T-helper 1 cell (primary cell): ENCODE measurements at regions not wholly inside any gene's neighbourhood (a gene's known extent, or its start where the extent isn't known, plus 50 kb on each side); places are given as distances from the start of the nearest gene placed in this dataset.

Source experiments
- DNase-seq, 5 donors: peaks; one replicate each; pipeline ENCODE4 v3.0.0-alpha.2; 2012 to 2020

DNA sequence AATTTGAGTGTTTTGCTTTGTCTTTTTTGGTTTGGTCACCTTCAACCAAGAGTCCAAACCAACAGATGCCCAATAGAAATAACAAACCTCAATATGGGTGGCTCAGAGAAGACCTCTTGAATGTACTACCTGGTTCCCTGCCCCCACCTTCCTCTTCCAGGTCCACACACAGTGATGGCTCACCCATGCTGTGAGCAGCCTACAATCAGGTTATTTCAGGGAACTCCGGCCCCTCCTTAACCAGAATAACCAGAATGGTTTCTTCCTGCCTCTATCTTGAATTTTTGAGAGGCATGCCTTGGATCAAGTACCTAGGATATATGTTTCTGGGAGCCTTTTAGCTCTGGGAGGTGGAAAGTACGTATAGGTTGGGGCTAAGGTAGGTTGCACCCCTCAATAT, 327.1 kb upstream of the PRDM1 start:
- no peak for DNase-seq

DNA sequence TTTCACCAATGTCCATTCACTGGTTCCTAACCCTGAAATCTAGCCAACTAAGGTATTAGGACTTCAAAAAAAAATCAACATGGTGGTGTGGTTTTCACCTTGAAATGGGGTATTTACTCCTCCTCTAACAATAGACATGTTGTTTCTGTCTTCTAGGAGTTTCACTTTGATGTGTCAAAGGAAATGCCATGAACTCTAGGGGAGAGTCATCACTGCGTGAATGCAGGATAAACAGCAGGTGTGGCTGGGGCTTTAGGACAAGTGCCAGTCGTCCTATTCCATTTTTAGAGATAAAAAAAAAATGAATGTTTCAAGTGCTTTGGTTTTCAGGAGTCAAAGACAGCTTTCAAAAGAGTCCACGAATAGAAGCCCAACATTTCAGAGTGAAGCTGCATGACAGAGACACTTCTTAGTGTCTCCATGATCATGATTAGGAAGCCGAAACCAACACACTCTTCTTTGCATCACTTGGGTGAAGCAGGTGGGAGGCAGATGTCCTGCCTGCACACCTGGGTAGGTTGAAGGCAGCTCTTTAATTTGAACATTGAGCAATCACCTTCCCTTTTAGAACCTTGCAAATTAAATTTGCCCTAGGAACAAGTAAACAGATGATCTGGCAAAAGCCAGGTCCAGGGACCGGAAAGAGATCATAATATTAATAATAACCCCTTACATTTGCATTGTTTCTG, 328.5 kb upstream of the PRDM1 start:
- DNase-seq, result peak in 1 of 5 donors; percentile 83

DNA sequence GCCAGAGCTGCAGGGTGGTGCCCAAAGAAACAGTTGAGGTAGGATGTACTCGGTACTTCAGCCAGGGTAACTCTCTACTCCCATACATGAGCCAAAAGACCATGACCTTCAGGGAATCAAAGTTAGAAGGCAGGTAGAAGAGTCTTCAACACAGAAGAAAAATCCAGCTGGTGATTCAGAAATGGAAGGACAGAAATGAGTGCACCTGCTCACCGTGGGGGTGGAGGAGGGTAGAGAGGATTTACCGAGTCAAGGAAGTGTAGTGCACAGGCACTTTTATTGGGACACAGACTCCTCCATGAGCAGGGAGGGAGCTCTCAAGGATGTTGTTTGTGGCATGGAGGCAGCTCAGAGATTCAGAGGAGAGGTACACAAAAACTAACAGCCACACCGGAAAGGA, 330.3 kb upstream of the PRDM1 start:
- DNase-seq, result peak in 1 of 5 donors; percentile 41

DNA sequence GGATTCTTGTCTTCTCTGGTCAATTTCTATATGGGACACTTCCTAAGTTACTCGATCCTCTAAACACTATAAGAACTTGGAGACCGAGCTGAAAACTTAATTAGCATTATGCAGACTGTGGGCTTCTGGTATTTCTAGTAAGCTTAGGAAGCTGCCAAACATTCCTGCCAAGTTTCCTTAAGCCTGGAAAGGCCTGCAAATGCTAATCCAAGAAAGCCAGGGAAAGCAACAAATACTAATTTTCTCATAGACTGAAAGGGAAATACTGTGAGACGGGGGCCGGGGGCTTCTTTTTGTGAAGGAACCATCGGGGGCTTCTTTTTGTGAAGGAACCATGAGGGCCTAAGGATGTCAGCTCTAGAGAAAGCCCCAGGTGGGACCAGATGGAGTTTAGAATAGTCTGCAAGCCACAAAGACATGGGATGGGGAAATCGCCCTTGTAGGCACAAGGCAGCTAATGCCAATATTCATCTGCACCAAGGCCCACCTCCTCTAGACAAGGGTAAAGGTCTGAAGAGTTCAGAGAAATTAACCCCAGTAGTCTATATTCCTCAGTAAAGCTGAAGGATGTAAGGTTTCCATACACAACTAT, 332.4 kb upstream of the PRDM1 start:
- DNase-seq, result no peak

DNA sequence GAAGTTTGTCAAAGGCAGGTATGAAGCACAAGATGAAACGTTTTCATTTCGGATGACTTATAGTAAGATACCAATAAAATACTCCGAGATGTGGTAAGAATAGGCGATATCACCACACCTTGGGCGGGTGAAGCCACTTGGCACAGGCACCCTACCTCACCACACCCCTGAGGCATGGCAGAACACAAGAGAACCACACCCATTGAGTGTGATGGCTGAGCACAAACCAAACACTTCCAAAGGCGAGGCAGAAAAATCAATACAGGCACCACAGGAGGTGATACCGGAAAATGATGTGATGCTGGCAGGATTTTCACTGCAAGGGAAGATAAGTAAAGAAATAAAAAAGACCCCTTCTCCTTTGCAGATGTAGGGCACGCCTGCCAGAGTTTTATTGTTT, 332.9 kb upstream of the PRDM1 start:
- no peak for DNase-seq

DNA sequence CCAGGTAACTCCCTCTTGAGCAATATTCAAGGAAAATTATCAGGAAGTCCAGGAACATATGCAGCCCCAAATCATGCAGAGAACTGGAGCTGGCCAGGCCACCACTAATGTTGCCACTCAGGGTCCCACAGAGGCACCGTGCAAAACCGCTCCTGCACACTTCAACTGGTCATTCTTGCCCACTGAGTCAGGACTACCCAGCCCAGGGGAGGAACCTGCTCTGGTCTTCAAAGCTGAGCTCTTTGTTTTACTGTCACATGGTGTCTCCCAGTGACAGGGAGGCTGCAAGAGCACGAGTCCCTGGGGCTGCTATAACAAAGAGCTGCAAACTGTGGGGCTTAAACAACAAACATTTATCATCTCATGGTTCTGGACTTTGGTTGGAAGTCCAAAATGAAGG, 336.0 kb upstream of the PRDM1 start:
- no peak for DNase-seq

DNA sequence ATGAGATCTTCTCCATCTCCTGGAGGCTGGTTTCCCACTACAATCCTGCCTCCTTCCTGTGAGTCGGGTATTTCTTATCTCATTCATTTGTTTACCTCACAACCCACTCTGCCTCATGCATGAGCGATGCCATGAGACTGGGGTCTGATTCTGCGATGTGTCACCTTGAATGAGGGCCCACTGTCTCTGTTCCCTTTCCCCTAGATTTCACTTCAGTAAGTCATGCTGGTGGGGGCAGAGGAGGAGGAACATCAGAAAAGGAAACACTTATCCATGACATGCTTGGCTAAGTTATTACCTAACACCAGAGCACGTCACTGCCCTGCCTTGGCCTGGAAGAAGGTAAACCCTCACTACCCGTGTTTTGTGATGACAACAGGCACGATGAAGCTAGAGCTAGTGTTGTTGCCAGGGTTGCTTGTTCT, 337.4 kb upstream of the PRDM1 start:
- DNase-seq, result no peak

DNA sequence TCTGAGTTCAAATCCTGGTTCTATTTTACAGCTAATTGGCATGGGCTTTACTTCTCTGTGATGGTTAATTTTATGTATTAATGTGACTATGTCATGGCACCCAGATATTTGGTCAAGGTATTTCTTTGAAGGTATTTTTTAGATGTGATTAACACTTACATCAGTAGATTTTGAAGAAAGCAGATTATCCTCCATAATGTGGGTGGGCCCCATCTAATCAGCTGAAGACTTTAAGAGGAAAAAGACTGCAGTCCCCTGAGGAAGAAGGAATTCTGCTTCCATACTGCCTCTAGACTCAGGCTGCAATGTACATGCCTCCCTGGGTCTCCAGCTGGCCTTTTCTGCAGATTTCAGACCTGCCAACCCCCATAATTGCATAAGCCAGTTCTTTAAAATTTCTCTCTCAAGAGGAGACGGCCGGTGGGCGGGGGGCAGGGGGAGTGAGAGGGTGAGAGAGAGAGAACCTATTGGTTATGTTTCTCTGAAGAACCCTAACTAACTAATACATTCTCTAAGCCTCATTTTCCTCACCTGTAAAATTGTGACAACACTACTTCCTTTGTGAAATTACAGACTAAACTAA, 338.2 kb upstream of the PRDM1 start:
- DNase-seq, result no peak

DNA sequence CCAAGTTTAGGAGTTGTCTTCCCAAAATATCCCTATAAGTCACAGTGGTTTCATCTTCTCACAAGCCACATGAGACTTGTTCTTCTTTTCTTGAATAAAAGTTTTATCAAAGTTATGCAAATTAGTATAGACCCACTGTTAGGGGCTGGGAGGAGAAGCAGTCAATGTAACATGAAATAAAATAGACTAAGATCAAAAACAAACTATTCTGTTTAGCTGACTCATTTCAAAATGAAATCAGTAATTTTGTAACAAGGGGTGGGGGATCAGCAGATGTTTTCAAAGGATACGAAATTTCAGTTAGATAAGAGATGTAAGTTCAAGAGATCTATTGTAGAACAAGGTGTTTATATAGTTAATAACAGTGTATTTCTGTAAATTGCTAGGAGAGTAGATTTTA, 339.6 kb upstream of the PRDM1 start:
- peak in 1 of 5 donors; percentile 64 for DNase-seq

DNA sequence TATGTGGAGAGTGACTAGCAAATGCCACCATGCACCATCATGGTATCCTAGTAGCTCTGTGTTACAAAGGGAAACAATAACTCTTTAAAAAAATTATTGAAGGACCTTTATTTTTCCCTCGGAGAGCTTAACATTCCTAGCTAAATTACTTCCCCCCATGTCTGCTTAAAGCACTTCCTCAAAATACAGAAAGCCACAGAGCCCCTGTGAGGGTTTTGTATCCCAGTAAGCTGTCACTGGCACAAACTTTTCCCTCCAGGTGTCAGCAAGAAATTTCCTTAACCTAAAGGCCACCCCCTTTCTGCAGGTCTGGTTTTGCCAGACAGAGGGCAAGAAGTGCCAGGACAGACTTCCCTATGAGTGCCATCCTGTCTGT, 340.0 kb upstream of the PRDM1 start:
- no peak for DNase-seq

DNA sequence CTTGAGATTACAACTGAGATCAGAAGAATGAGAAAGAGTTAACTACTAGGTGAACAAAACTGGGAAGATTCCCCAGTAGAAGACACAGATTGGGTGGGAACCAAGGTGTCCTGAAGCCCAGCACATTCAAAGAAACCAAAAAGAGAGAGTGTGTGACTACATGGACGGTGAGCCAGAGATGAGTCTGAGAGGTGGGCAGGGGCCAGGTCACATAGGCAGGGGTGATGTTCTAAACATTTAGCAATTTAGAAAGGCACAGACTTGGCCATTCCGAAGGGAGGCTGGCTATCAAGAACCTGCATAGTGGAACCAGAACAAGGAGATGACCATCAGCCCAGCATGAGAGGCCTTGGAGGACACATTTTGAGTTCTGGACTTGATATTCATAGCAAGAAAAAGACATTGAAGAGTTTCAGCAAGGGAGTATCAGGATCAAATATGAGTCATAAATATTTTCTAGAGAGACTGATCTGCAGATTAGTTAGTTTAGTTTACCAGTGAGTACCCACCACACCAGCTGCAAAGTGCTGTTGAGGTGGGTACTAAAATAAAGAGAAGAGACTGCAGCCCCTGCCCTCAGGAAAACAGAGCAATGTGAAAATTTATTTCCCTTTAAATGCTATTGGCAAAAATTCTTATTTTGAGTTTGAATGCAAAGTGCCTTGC, 340.5 kb upstream of the PRDM1 start:
- DNase-seq, result peak in 1 of 5 donors; percentile 48

DNA sequence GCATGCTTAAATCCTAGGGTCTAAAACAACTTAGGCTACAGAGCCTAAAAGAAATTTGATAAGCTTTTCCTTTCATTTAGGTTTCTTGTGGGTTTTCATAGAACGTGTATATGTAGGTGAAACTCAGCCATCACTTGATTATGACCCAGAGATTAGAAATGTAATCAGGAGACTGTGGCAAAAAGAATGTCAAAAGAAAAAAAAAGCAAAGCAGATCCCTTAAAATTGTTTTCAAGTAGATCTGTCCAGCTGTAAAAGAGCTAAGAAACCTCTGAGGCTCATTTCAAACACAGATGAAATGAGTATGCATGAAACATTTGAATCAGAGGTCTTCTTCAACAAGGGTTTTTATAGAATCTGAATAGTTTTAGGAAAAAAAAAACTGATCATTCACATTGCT, 341.3 kb upstream of the PRDM1 start:
- DNase-seq, result peak in 1 of 5 donors; percentile 43

DNA sequence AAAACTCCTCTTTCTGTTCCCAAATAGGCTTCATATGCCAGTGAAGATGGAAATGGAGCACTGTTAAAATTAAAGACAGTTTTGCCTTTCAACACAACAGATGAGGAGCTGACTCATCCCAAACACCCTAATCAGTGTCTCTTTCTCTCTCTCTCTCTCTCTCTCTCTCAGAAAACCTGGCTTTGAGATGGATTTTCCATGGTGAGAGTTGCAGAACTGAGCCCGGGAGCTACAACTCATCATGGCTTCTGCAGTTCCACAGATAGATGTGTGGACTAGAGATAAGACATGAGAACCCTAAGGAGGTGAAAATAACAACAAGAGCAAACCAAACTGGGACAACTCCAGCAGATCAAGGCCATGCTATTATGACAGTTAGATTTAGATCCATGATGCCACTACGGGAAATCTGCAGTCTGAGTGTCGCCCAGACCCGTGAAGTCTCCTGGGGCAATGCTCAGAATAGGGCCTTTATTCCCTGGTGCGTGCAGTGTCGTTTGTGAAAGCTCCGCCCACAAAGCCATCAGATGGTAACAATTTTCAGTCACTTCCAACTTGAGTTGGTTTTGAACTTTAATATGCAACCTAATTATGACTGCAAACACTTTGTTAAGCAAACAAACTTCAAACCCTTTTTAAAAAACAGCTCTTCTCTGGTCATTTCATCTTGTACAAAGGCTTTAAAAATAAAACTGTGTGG, 338.2 kb upstream of the PREP start:
- DNase-seq, result no peak

DNA sequence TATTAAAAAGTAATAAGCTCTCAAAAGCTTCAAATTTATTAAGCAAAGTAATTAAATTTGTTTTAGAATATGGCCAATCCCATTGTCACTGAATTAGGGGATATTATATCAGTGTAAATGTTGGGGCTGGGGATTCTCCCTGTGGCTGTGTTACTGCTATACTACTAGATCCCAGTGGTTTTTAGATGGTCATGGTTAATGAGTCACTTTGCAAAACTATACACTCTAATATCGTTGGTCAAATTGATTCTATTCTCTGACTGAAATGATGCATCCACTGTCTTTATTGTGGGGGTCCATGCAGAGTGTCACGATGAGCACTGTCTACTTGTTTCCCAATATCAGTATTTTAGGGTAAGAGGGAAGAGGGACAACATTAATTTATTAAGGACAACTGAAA, 336.9 kb upstream of the PREP start:
- DNase-seq, result no peak

DNA sequence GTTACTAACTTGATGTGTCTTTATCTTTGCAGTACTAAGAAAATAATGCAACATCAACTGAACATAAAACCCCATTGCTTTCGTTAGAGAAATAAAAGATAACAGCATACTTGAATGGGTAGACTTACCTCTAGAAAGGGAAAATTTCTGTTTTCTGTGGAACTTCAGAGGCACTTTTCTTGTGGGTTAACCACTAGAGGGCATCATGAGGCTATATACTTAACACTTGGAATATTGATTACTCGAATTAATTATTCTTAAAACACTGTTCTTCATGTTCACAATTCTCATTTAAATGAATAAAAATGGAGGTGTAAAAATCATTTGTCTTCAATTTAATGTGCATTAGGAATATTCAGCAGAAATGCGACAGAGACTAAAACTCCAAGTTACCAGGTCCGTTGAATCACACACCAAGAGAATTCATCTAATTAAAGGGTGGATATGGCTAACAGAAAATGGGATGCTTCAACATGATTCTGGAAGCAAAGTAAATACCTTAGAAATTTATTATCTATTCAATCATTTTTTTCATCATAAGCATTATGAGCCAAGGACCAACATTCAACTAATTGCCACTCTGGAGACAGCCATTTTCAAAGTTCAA, 330.8 kb upstream of the PREP start:
- peak in 1 of 5 donors; percentile 57 for DNase-seq

DNA sequence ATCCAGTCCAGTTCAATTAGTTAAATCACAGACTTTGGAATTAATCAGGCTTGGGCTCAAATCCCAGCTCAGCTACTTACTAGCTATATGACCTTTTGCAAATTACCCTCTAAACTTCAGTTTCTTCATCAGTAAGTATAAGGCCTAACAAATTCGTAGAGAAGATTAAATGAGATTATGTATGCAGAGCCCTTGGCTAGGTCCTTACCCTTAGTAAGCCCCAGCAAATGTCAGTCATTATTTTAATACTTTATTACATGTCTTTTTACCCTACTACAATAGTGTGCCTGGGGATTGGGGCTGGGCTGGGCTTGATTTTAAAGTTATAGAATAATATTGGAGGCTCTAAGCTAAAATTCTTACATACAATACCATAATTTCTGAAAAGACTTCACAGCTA, 326.1 kb upstream of the PREP start:
- no peak for DNase-seq

DNA sequence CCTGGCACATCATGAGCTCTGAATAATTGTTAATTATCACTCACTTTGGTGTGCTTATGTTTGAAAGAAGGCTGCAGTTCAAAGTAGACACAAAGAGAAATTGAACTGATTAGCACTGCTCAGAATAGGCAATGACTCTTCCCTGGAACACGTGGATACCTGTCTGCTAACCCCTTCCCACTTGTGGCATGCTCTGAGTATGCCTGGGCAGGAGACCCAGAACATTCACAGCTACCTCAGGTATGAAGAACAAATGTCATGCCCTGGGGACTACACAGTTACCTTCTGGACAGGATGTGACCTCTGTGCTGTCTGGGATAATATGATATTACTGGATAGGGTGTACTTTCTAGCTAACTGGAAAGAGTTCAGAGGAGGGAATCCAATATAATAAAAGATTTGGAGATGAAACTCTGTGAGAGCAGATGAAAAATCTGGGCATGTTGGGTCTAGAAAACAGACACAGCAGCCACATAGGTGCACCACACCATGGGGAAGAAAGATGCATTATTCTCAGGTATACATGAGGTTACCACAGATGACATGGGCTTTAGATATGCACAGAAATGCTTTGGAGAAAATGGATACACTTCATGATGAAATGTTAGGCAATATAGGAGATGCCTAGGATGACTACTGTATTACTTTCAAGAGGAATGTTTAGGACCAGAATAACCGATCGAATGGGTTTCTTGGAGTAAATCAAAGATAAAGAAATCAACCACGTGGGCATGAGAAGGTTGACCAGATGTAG, 324.2 kb upstream of the PREP start:
- no peak for DNase-seq

DNA sequence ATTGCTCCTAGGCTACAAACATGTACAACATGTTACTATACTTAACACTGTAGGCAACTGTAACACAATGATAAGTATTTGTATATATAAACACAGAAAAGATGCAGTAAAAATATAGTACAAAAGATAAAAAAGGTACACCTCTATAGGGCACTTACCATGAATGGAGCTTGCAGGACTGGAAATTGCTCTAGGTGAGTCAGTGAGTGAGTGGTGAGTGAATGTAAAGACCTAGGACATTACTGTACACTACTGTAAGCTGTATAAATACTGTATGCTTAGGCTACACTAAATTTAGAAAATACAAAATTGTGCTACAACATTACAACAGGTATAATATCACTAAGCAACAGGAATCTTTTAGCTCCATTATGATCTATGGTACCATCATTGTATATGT, 312.0 kb upstream of the PREP start:
- DNase-seq, result no peak

DNA sequence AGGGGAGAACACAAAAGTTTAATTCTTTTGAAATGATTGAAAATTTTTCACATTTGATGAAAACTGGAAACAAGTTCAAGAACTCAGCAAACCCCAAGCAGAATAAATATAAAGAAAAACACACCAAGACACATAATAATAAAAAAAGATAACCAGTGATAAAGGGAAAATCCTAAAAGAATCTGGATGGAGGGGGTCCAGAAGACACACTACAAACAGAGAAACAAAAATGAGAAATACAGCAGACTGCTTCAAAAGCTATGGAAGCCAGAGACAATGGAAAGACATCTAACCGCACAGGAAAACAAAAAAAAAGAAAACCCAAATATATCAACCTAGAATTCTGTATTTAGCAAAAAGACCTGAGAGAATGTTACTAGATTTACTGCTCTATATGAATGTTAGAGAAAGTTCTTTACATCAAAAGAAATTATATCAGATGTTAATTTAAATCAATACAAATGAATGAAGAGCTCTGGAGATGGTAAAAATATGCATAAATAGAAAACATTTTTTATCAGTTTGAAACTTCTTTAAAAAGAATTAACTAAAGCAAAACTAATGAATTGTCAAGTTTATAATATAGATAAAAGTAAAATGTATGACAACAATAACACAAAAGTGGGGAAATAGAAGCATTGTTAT, 310.7 kb upstream of the PREP start:
- no peak for DNase-seq

DNA sequence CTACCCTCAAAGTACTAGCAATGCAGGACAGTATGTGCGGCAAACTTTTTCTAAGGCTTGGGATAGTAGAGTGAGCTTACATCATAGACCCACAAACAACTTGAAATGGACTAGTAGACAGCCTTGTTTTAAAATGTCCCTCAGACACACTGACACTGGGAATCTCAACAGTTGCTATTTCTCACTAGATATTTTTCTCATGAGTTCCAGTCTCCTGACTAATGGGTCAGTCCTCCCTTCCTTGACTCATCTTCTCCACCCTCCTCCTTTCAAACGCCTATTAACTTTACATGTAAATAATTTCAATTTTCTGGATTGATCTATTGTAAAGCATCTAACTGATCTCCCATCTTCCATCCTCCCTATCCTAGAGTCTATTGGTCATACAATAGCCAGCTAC, 308.3 kb upstream of the PREP start:
- no peak for DNase-seq

DNA sequence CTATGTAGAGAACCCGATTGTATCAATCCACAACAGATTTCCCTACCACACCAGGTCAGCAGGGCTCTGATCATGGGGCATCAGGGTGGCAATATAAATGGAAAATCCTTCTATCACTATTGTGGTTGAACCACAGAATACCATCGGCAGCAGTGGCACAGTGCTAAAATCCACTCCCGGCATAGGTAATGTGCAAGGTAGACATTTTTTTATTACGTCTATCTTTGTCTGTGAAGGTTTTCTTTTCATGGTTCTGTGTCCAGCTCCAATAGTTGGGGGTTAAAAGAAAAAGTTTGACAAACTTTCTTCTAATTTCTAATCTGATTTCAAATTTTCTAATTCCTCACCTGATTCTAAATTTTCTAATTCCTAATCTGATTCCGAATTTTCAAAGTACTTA, 302.7 kb upstream of the PREP start:
- no peak for DNase-seq

DNA sequence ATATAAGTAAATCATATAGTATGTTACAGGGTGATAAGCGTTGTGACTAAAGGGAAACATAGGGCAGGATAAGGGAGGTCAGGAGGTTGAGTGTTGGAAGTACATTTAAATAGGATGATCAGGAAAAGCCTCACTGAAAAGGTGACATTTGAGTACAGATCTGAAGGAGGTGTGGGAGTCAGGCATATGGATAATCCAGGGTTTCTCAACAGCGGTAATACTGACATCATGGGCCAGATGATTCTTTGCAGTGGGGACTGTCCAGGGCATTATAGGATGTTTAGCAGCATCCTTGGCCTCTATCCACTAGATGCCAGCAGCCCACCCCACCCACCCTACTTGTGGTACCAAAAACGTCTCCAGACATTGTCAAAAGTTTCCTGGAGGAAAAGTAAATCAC, 292.6 kb upstream of the PREP start:
- DNase-seq, result no peak
